Activated B cell treated with CpG ODN at 0.5 μM for 24 hours (primary cell): ENCODE measurements at regions not wholly inside any gene's neighbourhood (a gene's known extent, or its start where the extent isn't known, plus 50 kb on each side); places are given as distances from the start of the nearest gene placed in this dataset.

ENCODE experiments used
- ATAC-seq: fragments of 200-7000 bp; cut with Tn5 transposase; one replicate; pipeline ENCODE4 v1.10.0; 2021; ENCODE audit warnings: low read depth, mild to moderate bottlenecking, moderate library complexity
- CTCF ChIA-PET: fragments of 350-600 bp; sonication (Branson Sonifier 250); formaldehyde crosslinking; loops from one replicate; lab custom pipeline; 2021; ENCODE audit warnings: antibody characterized with exemption; lab: Charles Lee
- POLR2A ChIA-PET: fragments of 350-600 bp; sonication (Branson Sonifier 250); formaldehyde crosslinking; loops from one replicate; lab custom pipeline; 2021; ENCODE audit warnings: antibody characterized with exemption; lab: Charles Lee
- DNase-seq: peaks from one replicate; pipeline ENCODE4 v3.0.0; 2022
- H3K27ac Mint-ChIP-seq: one replicate; pipeline ENCODE4 v1.8.0; 2020; ENCODE audit warnings: mixed read lengths
- H3K27me3 Mint-ChIP-seq: one replicate; pipeline ENCODE4 v1.8.0; 2021; ENCODE audit warnings: mixed read lengths
- H3K36me3 Mint-ChIP-seq: one replicate; pipeline ENCODE4 v1.8.0; 2021; ENCODE audit warnings: low read depth, mixed read lengths
- H3K4me1 Mint-ChIP-seq: one replicate; pipeline ENCODE4 v1.8.0; 2021; ENCODE audit warnings: mixed read lengths
- H3K4me3 Mint-ChIP-seq: one replicate; pipeline ENCODE4 v1.8.0; 2020; ENCODE audit warnings: mild to moderate bottlenecking, mixed read lengths
- H3K9me3 Mint-ChIP-seq: one replicate; pipeline ENCODE4 v1.8.0; 2020; ENCODE audit warnings: mixed read lengths
- CTCF ChIP-seq: fragments of 200-600 bp; IDR thresholded peaks from one replicate; pipeline ENCODE4 v1.8.0; 2022; ENCODE audit warnings: antibody characterized with exemption, mild to moderate bottlenecking
- intact Hi-C: fragments of 100-400 bp; cut with micrococcal nuclease; formaldehyde crosslinking; loops from one replicate; pipeline ENCODE4 v1.15.1; 2024

- no peaks in the 10 kb centered on the region for H3K36me3 Mint-ChIP-seq
- no peaks in the 10 kb centered on the region for H3K27me3 Mint-ChIP-seq
- no peak overlapping the region for H3K4me3 Mint-ChIP-seq
- H3K4me1 Mint-ChIP-seq: no peaks in the 10 kb centered on the region
- ATAC-seq (no peak), DNase-seq (no peak)
- peaks cover 10% of the 10 kb centered on the region for H3K9me3 Mint-ChIP-seq
- no peak overlapping the region for H3K27ac Mint-ChIP-seq
- CTCF ChIA-PET: no interaction called here
- TF ChIP-seq CTCF: no peak
- intact Hi-C loops: no loop called here
- POLR2A ChIA-PET: no interaction called here
These were observed 1090.2 kb upstream of the PIK3C3 start for GRCh38 chr18:40864846-40865245.

GRCh38 chr18:40863801-40864200 lies 1091.2 kb upstream of the PIK3C3 start:
- H3K4me1 Mint-ChIP-seq: no peaks in the 10 kb centered on the region
- no peak overlapping the region for H3K27ac Mint-ChIP-seq
- H3K4me3 Mint-ChIP-seq: no peak overlapping the region
- intact Hi-C loops: no loop called here
- no peak for ATAC-seq
- ChIA-PET POLR2A (no interaction called here), CTCF (no interaction called here)
- H3K9me3 Mint-ChIP-seq: peaks cover 10% of the 10 kb centered on the region
- H3K27me3 Mint-ChIP-seq: no peaks in the 10 kb centered on the region
- DNase-seq: no peak
- no peaks in the 10 kb centered on the region for H3K36me3 Mint-ChIP-seq
- TF ChIP-seq CTCF: no peak

GRCh38 chr18:40860189-40860588 lies 1094.8 kb upstream of the PIK3C3 start:
- intact Hi-C loops: no loop called here
- Mint-ChIP-seq H3K27ac (no peak overlapping the region), H3K4me3 (no peak overlapping the region), H3K27me3 (no peaks in the 10 kb centered on the region), H3K4me1 (no peaks in the 10 kb centered on the region), H3K36me3 (no peaks in the 10 kb centered on the region), H3K9me3 (peaks cover 20% of the 10 kb centered on the region)
- DNase-seq: no peak
- no peak for TF ChIP-seq CTCF
- POLR2A ChIA-PET: no interaction called here
- ATAC-seq: no peak
- CTCF ChIA-PET: no interaction called here

- Mint-ChIP-seq H3K4me3 (no peak overlapping the region), H3K4me1 (no peaks in the 10 kb centered on the region), H3K9me3 (peaks cover 18% of the 10 kb centered on the region), H3K27ac (no peak overlapping the region), H3K27me3 (no peaks in the 10 kb centered on the region), H3K36me3 (no peaks in the 10 kb centered on the region)
- ATAC-seq (no peak), DNase-seq (no peak)
- no peak for TF ChIP-seq CTCF
- intact Hi-C loops: no loop called here
- ChIA-PET POLR2A (no interaction called here), CTCF (no interaction called here)
These were observed 1099.4 kb upstream of the PIK3C3 start for GRCh38 chr18:40855661-40856060.

- H3K4me3 Mint-ChIP-seq: no peak overlapping the region
- no peak for ATAC-seq
- CTCF ChIA-PET: no interaction called here
These were observed 1102.6 kb upstream of the PIK3C3 start for GRCh38 chr18:40852406-40852805.

More at GRCh38 chr18:40852406-40852805, 1102.6 kb upstream of the PIK3C3 start:
- intact Hi-C loops: no loop called here
- no peak for TF ChIP-seq CTCF
- Mint-ChIP-seq H3K9me3 (peaks cover 13% of the 10 kb centered on the region), H3K27me3 (no peaks in the 10 kb centered on the region), H3K27ac (no peak overlapping the region), H3K4me1 (no peaks in the 10 kb centered on the region), H3K36me3 (no peaks in the 10 kb centered on the region)
- POLR2A ChIA-PET: no interaction called here
- DNase-seq: no peak
